ENCODE measurements at regions not wholly inside any gene's neighbourhood (a gene's known extent, or its start where the extent isn't known, plus 50 kb on each side); places are given as distances from the start of the nearest gene placed in this dataset.
"Not testable (repeated sequence)": the region's sequence is repeated elsewhere in the genome, so short reads cannot be mapped to it uniquely, and the experiment has no call there.

DNA sequence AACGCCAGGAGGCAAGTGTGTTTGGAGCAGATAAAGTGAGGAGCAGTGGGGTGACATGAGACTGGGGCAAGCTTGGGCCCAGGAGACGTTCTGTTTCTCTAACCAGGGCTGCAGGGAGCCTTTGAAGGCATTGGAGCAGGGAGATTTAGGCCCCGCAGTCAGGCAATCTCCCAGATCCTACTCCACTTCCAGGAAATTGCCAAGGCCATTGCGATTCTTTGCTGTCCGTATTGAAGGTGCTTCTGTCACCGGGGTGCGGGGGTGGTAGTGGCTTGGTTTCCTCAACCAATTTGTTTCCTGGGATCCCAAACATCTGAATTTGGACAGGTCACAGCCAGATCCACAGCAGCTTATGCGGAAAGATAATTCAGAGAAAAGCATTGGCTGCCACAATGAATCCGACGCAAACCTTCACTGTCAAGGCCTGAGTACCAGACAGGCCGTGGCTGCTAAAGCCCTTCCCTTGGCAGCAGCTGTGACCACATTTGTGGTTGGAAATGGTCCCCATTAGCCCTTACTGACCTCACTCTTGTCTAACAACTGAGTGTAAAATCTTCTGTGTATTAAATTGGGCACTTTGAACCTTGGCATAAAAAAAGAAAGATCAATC, 385.6 kb downstream of the PTPRU start:
- DNase-seq = no peak

DNA sequence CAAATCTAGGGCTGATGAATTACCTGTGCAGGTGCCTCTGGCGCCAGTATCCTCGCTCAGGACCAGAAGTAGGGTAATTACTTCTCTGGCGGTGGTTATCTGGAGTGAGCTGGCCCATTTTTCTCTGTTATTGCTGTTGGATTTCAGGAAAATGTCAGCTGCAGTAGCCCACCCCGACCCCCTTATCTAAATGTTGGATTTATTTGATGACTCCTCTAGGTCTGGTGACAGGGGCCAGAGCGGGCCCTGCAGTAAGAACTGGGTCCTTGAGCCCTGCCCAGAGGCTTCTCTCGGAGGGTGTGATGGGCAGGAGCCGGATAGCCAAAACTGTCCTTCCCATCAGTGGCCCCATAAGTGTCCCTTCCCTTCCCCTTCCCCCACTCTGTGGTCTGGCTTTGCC, 384.3 kb downstream of the PTPRU start:
- DNase-seq = no peak

DNA sequence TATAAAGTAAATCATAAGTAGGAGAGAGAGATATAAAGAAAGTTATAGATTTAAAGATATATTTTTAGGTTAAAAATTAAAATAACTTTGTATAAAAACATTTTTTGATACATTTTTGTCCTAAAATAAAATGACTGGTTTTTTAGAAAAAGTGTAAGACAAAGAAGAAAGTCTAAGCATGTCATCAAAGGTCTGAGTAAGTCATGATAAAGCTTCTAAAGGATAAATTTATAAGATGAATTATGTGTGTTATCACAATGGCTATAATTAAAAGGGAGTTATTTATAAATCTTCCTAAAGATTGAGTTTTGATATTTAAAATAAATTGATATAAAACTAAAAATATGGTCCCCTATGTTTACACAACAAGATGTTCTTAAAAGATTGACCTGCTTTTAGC, 370.9 kb downstream of the PTPRU start:
- no peak for DNase-seq

DNA sequence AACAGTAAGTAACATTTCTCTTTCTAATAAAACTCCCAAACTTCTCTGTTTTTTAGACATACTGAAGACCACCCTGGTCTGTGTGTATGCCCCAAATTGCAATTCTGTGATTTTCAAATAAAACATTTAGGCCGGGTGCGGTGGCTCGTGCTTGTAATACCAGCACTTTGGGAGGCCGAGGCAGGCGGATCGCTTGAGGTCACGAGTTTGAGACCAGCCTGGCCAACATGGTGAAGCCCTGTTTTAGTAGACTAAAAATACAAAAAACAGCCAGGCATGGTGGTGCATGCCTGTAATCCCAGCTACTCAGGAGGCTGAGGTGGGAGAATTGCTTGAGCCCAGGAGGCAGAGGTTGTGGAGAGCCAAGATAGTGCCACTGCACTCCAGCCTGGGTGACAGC, 368.5 kb downstream of the PTPRU start:
- not testable (repeated sequence) for DNase-seq

DNA sequence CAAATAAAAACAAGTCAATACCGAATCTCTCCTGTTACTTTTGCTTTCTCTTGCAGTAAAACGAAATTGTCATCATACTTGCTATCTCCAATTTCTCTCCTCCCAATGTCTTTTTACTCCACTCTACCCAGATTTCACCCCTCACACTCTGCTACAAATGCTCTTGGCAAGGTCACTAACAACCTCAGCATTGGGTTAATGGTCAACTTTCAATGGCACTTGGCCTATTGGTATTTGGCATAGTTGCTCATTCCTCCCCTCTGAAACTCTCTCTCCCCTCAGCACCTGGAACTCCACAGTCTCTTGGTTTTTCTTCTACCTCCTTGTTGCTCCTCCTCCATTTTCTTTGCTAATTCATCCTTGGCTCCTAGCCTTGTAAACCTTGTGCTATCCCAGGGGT, 367.3 kb downstream of the PTPRU start:
- no peak for DNase-seq

DNA sequence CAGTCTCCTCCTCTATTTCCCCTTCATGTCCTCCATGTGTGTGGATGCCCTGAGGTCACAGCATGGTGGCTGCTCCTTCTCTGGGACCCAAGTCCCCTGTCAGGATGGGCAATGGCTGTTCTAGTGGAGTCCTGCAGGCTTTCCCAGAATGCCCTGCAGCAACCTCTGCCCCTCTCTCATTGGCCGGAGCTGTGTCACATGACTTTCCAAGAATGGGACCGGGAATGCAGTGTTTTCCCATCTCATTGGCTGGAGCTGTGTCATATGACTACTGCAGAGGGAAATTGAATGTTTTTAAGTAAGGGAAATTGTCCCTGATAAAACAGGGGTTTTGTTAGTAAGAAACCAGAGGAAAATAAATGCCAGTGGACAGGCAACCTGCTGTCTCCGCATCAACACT, 365.9 kb downstream of the PTPRU start:
- no peak for DNase-seq

DNA sequence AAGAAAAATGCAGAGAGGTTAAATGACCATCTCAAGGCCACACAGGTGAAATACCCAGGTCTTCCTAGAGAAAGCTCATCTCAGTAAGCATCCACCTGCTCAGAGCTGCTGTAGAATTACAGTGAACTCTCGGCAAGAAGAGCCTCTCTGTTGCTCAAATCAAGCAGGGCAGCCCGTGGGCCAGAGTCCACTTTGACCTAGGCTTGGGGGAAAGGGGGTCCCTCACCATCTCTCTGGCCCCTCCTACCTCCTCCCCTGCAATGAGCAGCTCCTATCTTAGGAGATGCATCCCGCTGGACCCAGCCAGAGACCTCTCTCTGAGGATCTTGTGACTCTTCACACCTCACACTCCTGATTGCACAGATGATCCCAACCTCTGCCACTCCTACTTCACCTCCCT, 364.7 kb downstream of the PTPRU start:
- no peak for DNase-seq

DNA sequence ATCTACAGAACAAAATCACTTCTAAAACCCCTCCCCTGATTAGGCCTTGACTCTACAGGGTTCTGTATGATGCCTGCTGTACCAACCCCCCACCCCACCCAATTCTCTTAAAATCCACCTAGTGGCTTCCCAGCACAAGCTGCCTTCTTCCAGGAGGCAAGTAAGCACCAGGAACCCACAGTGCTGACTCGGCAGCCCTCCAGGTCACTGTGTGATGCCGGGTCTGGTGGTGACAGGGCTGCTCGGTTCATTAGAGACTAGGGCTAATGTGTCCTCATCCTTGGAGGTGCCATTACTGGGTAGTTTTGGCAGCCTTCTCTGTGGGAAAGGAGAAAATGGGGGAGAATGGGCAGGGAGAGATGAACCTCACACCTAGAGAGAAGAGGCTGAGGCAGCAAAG, 363.5 kb downstream of the PTPRU start:
- DNase-seq = no peak

DNA sequence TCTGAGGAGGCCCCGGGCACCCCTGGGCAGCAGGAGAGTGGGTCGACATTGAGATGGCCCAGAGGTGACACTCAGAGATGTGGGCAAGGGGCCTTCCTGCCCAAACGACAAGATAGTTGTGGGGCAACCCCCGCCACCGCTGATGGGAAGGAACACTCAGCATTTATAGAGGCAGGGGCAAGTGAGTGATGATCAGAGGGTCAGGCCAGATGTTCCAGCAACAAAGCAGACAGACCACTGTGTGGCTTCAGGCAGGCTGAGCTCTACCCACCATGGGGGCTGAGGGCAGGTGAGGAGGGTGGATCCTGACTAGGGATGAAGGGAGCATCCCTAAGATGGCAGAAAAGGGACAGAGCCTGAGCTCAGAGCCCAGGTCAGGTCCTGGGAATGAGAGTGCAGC, 362.7 kb downstream of the PTPRU start:
- no peak for DNase-seq

DNA sequence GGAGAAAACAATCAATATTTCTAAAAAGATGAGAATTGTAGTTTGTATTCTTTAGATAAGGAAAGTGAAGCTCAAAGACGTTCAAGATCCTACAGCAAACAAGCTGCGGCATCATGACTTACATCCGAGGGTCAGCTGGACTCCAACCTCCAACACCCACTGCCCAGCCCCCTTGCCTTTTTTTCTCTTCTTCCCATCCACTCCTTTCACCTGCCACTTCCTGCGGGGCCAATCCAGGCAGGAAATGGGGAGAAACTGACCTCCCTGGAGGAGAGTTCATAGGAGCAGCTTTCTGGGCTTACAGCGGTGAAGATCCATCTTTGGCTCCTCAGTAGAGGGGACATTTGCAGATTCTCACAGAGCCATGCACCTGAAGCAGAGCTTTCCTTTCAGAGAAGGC, 361.5 kb downstream of the PTPRU start:
- DNase-seq = no peak

DNA sequence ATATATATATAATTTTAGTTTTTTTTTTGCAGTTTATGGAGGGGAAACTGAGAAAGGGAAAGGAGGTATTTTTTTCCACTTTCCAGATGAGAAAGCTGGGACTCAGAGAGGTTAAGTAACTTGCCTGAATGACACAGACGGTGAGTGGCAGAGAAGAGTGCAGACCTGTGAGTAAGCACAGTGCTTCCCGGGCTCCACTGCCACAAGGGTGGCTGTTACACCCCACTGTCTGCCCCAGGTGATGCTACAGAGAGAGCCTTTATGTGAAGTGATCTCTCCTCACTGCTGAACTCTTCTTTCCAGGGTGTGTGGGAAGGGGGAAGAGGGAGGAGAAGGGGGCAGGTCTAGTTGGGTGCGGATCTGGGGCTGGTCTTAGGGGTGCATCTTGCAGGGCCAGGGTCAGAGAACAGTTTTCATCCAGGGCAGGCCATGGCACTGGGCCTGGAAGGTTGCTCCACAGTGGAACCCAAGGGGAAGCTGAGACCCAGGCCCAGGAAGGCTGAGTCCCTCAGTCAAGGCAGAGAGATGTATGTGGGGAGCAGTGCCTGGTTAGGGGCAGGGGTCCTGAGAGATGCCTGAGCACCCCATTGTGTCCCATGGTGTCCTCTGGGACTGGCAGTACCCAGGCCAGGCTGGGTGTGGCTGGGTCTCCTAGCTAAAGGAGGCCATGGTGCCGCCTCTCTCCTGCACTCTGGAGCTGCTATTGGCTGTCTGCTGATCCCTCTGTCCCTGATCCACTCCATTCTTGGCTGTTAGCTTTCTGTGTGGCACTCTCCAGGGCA, 357.5 kb downstream of the PTPRU start:
- no peak for DNase-seq

DNA sequence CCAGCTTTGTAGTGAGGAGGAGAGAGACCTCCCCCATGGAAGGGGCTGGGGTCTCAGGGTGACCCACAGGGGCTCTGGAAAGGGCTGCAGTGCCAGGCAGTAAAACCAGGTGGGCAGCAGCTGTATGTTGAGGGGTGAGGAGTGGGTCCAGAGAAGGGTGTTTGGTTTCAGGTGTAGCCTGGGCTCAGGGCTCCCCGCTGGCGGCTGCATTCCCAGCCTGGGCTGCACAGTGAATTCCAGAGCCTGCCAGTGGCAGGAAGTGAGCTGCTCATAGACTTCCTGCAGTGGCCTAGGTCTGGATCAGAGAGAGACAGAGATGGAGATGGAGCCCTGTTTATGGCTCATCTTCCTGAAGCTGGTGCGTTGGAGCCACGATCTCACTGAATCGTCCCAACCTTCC, 356.4 kb downstream of the PTPRU start:
- no peak for DNase-seq

DNA sequence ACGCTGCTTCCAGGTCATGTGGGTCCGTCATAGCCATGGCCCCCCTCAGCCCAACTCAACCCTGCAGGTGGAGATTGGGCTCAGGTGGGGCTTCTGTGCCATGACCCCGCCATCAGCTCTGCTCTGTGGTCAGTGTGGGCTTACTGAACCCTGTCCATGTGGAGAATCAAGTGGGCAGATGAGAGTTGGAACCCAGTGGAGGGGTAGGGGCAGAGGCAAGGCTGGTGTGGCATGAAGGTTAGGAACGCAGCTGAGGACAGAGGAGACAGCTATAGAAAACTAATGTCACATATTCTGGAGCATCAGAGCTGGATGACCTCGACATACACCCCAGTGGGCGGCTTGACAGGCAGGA, 355.9 kb downstream of the PTPRU start:
- no peak for DNase-seq

DNA sequence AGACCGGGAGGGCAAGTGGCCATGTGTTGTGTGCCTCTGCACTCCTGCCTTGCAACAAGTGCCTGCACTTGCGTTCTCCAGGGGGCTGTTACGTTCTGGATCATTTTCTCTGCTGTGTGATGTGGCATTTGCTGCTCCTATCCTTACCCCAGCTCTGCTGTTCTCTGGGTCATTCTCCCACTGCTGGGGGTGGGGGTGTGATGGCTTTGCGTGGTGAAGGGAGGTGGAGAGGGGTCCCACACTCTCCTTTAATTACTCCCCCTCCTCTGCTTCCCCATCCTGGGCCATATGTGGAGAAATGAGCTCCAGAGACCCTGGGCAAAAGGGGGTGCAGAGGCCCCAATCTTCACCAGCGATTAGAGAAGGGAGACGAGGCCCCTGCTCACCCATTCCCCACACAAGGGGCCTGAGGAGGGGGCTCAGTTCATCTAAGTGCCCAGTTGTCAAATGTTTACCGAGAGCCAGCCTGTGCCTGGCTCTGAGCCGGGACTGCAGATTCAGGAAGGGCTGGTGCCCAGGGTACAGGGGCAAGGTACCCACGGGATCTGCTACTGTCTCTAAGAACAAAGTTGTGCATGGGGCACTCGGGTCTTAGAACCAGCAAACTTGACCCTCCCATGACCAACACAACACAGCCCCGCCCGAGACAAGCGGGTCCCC, 355.4 kb downstream of the PTPRU start:
- no peak for DNase-seq

DNA sequence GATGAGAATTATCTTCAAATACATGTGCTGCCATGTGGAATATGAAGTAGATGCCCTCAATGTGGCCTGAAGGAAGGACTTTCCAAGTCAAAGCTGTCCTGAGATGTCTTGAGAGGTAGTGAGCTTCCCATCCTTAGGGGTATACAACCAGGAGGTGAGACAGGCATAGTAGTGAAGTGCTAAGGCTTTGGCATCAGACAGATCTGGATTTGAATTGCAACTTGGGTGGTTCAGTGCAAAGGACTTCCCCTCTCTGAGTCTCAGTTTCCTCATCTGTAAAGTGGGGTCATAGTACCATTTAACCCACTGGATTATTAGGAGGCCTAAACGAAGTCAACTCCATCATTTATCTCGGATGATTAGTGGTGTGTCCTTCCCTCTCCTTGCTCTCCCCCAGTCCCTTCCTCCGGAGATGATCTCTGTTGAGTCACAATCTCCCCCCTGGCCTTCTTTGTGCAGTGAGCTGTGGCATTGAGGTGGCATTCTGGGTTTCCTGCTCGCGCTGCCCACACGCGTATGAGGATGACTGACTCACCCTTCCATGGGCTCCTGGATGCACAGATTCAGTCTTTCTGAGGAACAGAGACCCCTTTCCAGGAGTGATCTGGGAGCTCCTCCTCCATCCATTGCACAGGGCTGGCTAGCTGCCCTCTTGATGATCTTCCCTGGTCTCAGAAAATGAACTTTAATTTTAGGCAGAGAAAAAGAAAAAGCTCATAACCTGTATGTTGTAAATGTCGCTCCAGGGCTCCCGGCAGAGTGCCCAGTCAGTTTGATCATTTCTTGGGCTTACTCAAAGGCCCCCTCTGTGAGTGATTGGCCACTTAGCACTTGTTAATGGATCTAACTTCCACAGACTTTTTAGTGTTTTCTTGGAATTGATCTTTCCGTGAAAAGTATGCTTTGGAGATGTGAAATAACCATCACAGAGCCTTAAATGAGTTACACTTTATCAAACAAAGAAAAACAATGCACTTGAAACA, 354.6 kb downstream of the PTPRU start:
- DNase-seq = no peak

DNA sequence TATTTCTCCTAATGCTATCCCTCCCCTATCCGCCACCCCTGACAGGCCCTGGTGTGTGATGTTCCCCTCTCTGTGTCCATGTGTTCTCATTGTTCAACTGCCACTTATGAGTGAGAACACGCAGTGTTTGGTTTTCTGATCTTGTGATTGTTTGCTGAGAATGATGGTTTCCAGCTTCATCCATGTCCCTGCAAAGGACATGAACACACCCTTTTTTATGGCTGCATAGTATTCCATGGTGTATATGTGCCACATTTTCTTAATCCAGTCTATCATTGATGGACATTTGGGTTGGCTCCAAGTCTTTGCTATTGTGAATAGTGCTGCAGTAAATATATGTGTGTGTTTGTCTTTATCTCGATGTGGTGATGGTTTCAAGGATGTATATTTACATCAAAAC, 353.4 kb downstream of the PTPRU start:
- DNase-seq = not testable (repeated sequence)

DNA sequence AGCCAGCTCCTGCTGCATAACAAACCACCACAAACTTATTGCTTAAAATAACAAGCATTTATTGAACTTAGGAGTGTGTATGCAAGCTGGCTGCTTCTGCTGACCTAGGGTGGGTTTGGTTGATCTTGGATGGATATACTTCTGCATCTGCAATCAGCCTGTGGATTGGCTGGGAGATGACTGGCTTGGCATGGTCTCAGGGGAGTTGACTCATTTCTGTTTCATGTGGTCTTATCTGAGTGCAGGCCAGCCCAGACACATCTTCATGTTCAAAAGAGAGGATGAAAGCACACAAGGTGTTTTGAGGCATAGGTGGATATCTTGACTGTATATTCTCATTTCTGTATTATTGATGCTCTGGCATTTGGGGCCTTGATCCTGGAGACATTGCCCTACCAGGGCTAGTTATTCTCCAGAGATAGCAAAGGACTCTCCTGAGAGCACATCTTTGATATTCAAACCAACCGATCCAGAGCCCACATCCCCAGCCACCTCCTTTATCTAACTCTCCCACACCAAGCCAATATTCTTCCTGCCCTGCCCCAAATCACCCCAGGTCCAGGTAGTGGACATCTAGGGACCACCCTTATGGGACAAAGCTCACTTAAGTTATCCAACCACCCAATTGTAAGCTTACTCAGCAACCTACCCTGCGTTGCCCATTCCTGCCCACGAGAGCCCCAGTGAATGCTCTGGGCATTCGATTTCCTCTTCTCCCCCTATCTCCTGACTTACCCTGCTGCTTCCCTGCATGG, 350.8 kb downstream of the PTPRU start:
- no peak for DNase-seq

DNA sequence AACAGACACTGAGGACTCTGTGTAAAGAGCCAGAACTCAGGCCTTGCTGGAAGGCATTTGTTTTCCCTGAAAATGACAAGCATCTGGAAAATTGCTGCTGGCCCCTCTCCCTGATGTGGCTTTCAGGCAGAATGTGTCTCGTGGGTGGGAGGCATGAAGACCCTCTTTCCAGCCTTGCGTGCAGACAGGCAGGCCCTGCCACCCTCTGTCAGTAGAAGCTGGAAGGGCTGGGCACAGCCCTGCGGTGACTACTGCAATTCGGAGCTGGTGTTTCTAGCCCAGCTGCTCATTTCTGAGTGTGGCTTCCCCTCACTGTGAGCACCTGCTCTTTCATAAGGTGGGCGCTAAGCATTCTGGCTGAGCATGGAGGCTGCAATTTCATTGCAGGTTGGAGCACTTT, 349.9 kb downstream of the PTPRU start:
- DNase-seq = no peak

DNA sequence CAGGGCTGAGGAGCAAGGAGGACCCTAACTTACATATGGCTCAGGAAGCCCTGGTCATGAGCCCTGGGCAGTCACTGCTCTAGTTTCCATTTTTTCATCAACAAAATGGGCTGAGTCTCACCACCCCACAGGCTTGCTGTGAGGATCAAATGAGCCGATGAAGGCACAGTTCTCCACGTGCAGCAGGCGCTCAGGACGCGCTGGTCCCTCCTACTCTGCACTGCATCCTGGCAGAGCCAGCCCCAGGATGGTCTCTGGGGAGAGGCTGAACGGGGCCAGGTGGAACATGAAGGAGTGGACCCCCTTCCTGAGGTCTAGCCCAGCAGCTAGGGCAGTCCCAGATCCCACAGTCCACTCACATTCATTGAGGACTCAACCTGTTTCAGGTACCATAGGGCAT, 349.3 kb downstream of the PTPRU start:
- no peak for DNase-seq

DNA sequence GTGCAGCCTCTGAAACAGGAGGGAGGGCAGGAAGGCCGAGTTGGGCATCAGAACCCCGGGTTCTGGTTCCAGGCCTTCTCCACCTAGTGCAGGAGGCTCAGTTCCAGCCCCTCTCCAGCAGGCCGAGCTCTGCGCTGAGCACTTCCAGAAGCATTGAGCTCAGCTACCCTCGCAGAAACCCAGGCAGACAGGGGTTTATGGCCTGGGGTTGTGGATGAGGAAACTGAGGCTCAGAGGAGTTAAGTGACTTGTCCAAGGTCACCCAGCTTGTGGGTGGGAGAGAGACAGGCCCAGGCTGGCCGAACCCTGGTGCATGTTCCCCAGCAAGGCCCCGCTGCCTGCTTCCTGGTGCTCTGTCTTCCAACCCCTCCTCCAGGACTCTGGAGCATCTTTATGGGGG, 348.9 kb downstream of the PTPRU start:
- no peak for DNase-seq

DNA sequence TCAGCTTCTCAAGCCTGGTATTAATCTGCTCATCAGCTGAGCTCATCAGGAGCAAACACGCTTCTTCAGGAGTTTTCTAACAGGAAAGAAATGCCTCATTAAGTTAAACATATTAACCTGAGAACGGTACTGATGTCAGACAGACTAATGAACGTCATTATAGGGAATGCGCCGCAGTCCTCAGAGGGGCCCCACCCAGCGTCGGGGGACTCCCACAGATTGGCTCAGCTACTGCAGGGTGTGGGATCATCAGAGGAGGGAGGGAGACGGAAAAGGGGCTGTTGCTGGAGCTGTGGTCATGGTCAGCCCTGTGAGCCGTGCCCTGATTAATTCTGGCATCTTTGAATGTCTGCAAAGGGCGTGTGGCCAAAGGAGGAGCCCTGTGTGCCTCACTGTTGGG, 348.5 kb downstream of the PTPRU start:
- DNase-seq = no peak

DNA sequence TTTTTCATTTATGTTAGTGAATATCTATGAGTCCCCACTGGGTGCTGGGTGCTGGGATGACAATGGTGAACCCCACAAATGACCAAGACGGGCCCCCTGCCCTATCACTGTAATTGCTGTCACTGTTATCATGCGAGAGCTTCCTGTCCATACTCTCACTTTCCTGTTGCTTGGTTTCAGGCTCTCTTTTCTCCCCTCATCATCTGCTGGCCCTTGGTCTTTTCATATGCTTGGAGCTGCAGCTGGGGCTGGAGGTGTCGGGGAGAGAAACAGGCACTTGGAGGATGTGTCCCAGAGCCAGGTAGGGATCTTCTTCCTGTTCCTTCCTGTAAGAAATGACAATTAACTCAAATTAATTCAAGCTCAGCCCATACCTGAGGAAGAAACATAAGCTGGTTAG, 348.0 kb downstream of the PTPRU start:
- no peak for DNase-seq

DNA sequence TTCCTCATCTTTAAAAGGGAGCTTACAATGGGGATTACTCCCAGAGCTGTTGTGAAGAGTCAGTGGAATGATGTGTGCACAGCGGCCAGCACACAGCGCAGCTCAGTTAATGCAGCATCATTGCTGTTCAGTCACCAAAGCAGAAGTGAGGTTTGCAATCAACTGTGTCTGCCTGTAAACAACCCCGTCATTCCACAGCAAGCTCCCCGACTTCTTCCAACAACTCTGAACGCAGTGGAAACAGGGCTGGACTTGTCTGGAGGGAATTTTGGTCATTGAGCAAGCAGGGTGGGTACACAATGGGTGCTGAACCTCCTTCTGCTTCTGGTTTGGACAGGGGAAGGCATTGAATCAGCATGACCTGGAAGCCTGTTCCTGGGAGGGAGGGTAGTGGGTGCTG, 347.4 kb downstream of the PTPRU start:
- no peak for DNase-seq

Data from CD4-positive, alpha-beta T cell treated with Interleukin-21 for 1 hour (primary cell).